Lower leg skin (tissue), 3 donors: ENCODE measurements at regions not wholly inside any gene's neighbourhood (a gene's known extent, or its start where the extent isn't known, plus 50 kb on each side); places are given as distances from the start of the nearest gene placed in this dataset.

ENCODE experiments used
- POLR2A ChIP-seq, 2 donors: fragments of 450-650 bp; IDR thresholded peaks; one replicate each; pipeline ENCODE4 v1.6.1; 2016 to 2017; ENCODE audit warnings: antibody characterized with exemption in 2 of 2, mild to moderate bottlenecking in 1 of 2, moderate library complexity in 1 of 2
- TF ChIP-seq, protein P1 (sequence below), 3 donors: fragments of 450-650 bp; IDR thresholded peaks; one replicate each; pipeline ENCODE4 v1.5.1; 2016; ENCODE audit warnings: antibody characterized with exemption in 3 of 3, mild to moderate bottlenecking in 3 of 3, moderate library complexity in 2 of 3

GRCh38 chr20:58094160-58094559 is 134.3 kb downstream of the ANKRD60 start:
- TF ChIP-seq, protein P1, sequence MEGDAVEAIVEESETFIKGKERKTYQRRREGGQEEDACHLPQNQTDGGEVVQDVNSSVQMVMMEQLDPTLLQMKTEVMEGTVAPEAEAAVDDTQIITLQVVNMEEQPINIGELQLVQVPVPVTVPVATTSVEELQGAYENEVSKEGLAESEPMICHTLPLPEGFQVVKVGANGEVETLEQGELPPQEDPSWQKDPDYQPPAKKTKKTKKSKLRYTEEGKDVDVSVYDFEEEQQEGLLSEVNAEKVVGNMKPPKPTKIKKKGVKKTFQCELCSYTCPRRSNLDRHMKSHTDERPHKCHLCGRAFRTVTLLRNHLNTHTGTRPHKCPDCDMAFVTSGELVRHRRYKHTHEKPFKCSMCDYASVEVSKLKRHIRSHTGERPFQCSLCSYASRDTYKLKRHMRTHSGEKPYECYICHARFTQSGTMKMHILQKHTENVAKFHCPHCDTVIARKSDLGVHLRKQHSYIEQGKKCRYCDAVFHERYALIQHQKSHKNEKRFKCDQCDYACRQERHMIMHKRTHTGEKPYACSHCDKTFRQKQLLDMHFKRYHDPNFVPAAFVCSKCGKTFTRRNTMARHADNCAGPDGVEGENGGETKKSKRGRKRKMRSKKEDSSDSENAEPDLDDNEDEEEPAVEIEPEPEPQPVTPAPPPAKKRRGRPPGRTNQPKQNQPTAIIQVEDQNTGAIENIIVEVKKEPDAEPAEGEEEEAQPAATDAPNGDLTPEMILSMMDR (IDR thresholded peaks at IDR 0.05): no peak
- TF ChIP-seq POLR2A (IDR thresholded peaks at IDR 0.05): no peak
